Prostate gland (tissue), 2 donors: ENCODE measurements at regions not wholly inside any gene's neighbourhood (a gene's known extent, or its start where the extent isn't known, plus 50 kb on each side); places are given as distances from the start of the nearest gene placed in this dataset.

Experiments
- DNase-seq: peaks from one replicate; pipeline ENCODE4 v3.0.0-alpha.2; 2019; ENCODE audit warnings: low spot score
- H3K27ac ChIP-seq, 2 donors: fragments of 200-600 bp; sonication (generic); 2 replicates each; pipeline ENCODE4 v1.5.1; 2017 to 2019
- H3K27me3 ChIP-seq: fragments of 200-600 bp; sonication (generic); replicated peaks from 2 replicates; pipeline ENCODE4 v1.5.1; 2019; ENCODE audit not compliant: insufficient read depth
- H3K36me3 ChIP-seq, 2 donors: fragments of 200-600 bp; sonication (generic); 1 replicate in 1 of 2; 2 replicates in 1 of 2; pipeline versions ENCODE4 v1.5.1 to v1.8.1; 2017 to 2019
- H3K4me1 ChIP-seq: fragments of 200-600 bp; sonication (generic); replicated peaks from 2 replicates; pipeline ENCODE4 v1.5.1; 2019
- H3K4me3 ChIP-seq, 2 donors: fragments of 200-600 bp; sonication (generic); 2 replicates each; pipeline ENCODE4 v1.5.1; 2017 to 2019
- H3K9me3 ChIP-seq: fragments of 200-600 bp; sonication (generic); 2 replicates; pipeline ENCODE4 v1.5.1; 2017
- POLR2A ChIP-seq: fragments of 450-650 bp; IDR thresholded peaks from one replicate; pipeline ENCODE4 v1.6.1; 2016; ENCODE audit warnings: antibody characterized with exemption, mild to moderate bottlenecking
- POLR2AphosphoS5 ChIP-seq: sonication (generic); formaldehyde crosslinking; IDR thresholded peaks from one replicate; pipeline ENCODE4 v1.6.1; 2017; ENCODE audit warnings: antibody characterized with exemption
- WGBS: methylation state at CpG from one replicate; pipeline ENCODE4 v1.1.5; 2018; 5-methylcytosine and 5-hydroxymethylcytosine counted together
- intact Hi-C: fragments of 100-400 bp; cut with DNase I; formaldehyde crosslinking; loops from one replicate; pipeline ENCODE4 v1.14.2; 2022
- TF ChIP-seq, protein P1 (sequence below), 4 experiments: fragments of 200-600 bp in 2 of 4; fragments of 450-650 bp in 2 of 4; sonication (generic) in 2 of 4; IDR thresholded peaks; 1 replicate in 3 of 4; 2 replicates in 1 of 4; pipeline ENCODE4 v1.5.1; 2016 to 2019; ENCODE audit warnings: antibody characterized with exemption in 4 of 4, mild to moderate bottlenecking in 2 of 4, moderate library complexity in 2 of 4

DNA sequence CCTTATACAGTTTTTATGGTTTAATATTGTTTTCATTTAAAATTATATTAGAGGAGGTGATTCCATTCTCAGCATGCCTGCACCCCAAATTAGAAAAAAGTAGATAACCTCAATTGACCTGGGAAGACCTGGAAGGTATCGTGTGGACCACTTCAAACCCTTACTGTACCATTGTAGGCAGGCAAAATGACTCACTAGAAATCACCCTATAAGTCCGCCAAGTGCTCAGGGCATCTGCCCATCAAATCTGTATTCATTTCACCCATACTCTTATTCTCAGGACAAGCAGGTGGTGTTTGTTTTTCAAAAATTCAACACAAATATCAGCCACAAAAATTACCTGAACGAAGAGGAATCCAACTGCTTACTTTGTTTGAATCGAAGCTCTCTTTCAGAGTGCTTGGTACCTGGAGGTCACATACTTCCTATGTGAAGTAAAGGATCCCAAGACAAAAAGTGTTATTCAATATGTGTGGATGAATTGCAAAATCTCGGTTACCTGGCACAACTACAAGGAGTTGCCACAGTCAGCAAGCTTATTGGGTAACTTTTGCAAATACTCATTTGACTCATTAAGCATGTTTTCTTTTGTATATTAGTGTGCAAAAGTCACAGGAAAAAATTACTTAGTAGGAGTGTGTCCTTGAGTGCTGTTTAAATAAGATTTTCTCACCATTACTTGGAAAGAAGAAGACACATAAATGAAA, 216.2 kb downstream of the ENC1 start:
- Histone ChIP-seq H3K36me3 (no peaks in the 10 kb centered on the region), H3K27me3 (no peaks in the 10 kb centered on the region), H3K9me3 (no peaks in the 10 kb centered on the region), H3K4me1 (no peaks in the 10 kb centered on the region), H3K27ac (no peak overlapping the region), H3K4me3 (no peak overlapping the region)
- DNase-seq, result peak; percentile 45
- WGBS, result 70% methylated on average over 5 of the region's 5 CpGs
- TF ChIP-seq POLR2AphosphoS5, result peak; percentile 21
- no peak for TF ChIP-seq POLR2A
- TF ChIP-seq, protein P1, sequence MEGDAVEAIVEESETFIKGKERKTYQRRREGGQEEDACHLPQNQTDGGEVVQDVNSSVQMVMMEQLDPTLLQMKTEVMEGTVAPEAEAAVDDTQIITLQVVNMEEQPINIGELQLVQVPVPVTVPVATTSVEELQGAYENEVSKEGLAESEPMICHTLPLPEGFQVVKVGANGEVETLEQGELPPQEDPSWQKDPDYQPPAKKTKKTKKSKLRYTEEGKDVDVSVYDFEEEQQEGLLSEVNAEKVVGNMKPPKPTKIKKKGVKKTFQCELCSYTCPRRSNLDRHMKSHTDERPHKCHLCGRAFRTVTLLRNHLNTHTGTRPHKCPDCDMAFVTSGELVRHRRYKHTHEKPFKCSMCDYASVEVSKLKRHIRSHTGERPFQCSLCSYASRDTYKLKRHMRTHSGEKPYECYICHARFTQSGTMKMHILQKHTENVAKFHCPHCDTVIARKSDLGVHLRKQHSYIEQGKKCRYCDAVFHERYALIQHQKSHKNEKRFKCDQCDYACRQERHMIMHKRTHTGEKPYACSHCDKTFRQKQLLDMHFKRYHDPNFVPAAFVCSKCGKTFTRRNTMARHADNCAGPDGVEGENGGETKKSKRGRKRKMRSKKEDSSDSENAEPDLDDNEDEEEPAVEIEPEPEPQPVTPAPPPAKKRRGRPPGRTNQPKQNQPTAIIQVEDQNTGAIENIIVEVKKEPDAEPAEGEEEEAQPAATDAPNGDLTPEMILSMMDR (IDR thresholded peaks at IDR 0.05), result no peak
- intact Hi-C loops, result no loop called here

DNA sequence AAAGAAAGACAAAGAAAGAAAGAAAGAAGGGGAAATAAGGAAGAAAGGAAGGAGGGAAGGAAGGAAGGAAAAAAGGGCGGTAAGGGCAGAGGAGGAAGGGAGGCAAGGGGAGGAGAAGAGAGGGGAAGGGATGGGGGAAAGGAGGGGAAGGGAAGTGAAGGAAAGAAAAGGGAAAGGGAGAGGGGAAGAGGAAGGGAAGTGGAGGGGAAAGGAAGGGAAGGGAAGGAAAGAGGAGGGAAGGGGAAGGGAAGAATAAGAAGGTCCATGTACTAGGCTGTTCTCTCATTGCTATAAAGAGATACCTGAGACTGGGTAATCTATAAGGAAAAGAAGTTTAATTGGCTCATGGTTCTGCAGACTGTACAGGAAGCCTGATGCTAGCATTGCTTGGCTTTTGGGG, 217.1 kb downstream of the ENC1 start:
- DNase-seq, result no peak
- Histone ChIP-seq H3K27me3 (no peaks in the 10 kb centered on the region), H3K27ac (no peak overlapping the region), H3K9me3 (no peaks in the 10 kb centered on the region), H3K36me3 (no peaks in the 10 kb centered on the region), H3K4me3 (no peak overlapping the region), H3K4me1 (no peaks in the 10 kb centered on the region)
- TF ChIP-seq POLR2AphosphoS5 (no peak), POLR2A (no peak)
- TF ChIP-seq, protein P1 (IDR thresholded peaks at IDR 0.05), result no peak
- 100% methylated on average over 1 of the region's 1 CpG for WGBS
- intact Hi-C loops, result no loop called here

DNA sequence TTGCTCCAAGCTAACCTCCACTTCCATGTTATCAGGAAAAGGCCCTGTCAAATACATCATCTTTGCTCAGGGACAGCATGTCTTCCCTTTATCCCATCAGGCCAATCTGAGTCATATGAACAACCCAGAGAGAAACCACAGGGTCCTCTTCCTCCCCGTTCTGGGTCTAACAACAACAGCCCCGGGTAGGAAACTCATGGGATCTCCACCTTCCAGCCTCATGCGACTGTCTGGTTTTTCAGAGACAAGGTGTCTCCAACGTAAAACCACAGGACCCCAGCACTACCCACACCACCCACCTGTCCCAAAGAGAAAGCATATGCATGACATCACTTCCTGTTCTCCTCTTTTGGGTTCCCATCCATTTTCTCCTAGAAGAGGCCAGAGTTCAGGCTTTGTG, 217.9 kb downstream of the ENC1 start:
- Histone ChIP-seq H3K27ac (no peak overlapping the region), H3K36me3 (no peaks in the 10 kb centered on the region), H3K27me3 (no peaks in the 10 kb centered on the region), H3K4me3 (no peak overlapping the region), H3K4me1 (no peaks in the 10 kb centered on the region), H3K9me3 (no peaks in the 10 kb centered on the region)
- no peak for TF ChIP-seq POLR2AphosphoS5
- TF ChIP-seq POLR2A, result no peak
- TF ChIP-seq, protein P1 (IDR thresholded peaks at IDR 0.05), result no peak
- DNase-seq, result no peak
- intact Hi-C loops, result no loop called here
- 96% methylated on average over 4 of the region's 4 CpGs for WGBS

DNA sequence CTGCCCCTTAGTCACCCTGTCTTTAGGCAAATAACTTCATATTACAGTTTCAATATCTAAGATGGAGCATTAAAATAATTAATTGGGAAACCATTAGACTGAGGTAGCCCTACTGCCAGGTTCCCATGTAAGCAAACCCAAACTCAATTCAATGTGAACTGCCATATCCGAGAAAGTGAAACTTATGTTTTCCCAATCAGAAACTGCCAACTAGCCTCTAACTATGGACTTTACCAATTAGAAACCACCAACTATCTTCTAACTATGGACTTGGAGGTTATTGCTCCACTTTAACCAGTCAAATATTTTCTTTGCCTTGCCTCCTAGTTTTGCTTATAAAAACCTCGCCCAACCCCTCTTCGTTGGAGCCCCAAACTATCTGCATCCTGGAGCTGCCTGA, 218.5 kb downstream of the ENC1 start:
- WGBS, result 97% methylated on average over 3 of the region's 3 CpGs
- Histone ChIP-seq H3K27ac (no peak overlapping the region), H3K36me3 (no peaks in the 10 kb centered on the region), H3K27me3 (no peaks in the 10 kb centered on the region), H3K4me3 (no peak overlapping the region), H3K9me3 (no peaks in the 10 kb centered on the region), H3K4me1 (no peaks in the 10 kb centered on the region)
- intact Hi-C loops, result no loop called here
- no peak for DNase-seq
- TF ChIP-seq POLR2A, result no peak
- TF ChIP-seq, protein P1 (IDR thresholded peaks at IDR 0.05), result no peak
- TF ChIP-seq POLR2AphosphoS5, result no peak

DNA sequence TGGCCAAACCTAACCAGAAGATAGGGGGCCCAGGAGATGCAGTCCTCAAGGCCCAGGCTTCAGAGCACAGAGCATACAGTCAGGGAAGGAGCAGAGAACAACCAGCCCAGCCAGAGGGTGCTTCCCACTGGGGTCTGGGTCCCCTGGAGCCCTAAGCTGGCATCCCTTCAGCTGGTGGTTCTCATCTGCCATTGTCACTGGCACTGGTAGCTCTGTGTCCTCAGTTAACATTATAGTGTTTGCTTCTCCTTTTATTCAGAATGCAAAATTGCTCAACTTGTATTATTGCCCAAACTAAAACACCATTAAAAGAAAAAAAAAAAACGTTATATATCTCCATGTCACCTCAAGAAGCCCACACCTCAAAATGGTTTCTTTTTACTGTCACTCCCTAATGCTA, 219.2 kb downstream of the ENC1 start:
- intact Hi-C loops, result no loop called here
- TF ChIP-seq POLR2A, result no peak
- TF ChIP-seq POLR2AphosphoS5, result no peak
- TF ChIP-seq, protein P1 (IDR thresholded peaks at IDR 0.05), result no peak

More for the DNA sequence above, 219.2 kb downstream of the ENC1 start:
- Histone ChIP-seq H3K9me3 (no peaks in the 10 kb centered on the region), H3K36me3 (no peaks in the 10 kb centered on the region), H3K27ac (no peak overlapping the region), H3K4me1 (no peaks in the 10 kb centered on the region), H3K27me3 (no peaks in the 10 kb centered on the region), H3K4me3 (no peak overlapping the region)
- WGBS, result 10% methylated on average over 1 of the region's 1 CpG
- DNase-seq, result no peak
